ENCODE measurements at regions not wholly inside any gene's neighbourhood (a gene's known extent, or its start where the extent isn't known, plus 50 kb on each side); places are given as distances from the start of the nearest gene placed in this dataset.

DNA sequence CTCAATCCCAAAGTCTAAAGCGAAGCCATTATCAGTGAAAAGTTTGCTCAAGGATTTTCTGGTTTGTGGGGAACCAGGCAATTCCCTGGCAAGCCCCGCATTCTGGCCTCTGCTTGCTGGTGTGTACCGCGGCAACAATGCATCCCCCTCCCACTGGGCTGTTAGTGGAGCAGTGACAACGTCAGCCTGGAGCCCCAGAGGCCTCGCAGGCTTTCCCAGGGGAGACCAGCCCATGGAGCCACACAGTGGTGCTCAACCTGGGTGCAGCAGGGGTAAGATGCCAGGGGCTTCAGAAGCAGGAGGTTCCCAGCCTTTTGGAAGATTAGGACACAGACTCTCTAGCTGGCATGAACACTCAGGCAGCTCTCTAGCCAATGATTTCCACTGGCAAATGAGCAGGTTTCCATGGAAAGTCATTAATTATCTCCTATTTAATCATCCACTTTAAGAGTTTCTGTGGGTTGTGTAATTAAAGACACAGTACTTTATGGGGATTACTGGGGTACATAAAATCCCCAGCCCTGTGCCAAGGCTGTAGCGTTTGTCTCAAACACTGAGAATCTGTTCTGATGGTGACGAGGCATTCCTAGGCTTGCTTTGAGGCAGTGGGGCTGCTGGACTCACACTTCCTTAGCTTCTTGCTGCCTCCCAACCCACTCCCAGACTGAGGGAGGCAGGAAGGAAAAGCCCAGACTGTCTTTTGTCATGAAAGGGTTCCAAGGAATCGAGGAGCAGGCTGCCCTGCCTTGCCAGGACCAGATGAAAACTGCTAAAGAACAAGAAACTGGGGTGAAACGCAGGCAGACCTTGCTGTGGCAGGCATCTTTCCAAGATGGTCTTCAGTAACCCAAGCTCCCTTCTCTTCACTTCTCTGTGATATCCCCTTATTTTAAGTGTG is 411.9 kb upstream of the SHH start:
- DNase-seq (ENCODE audit: low read depth), result no peak

DNA sequence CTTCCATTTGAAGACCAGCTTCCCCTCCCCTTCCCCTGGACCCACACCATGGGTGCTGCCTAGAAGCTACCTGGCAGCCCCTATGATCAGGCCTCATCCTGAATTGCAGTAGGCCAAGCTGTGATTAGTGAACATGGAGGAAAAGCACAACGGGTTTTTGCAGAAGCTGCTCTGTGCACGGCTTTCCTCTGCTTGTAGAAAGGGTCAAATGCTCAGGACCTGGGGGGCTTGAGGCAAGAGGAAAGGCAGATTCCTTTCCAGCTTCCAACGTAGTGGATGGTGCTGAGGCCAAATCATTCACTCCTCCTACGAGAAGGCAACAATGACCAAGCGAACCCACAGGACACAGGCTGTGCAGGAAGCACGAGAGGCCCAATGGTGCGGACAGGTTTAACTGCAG is 410.3 kb upstream of the SHH start:
- DNase-seq (ENCODE audit: low read depth), result no peak

DNA sequence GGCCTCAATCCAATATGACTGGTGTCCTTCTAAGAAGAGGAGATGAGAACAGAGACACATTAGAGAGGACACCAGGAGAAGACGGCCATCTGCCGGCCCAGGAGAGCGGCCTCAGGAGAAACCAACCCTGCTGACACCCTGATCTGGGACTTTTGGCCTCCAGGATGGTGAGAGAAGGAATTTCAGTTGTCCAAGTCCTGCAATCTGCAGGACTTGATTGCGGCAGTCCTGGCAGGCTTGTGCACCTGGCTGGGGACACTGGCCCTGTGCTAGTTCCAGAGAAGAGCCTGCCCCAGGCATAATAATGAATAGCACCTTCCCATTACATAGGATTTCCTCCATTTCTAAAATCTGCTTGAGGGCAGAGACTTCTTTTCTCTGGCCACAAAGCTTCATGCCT is 409.9 kb upstream of the SHH start:
- no peak for DNase-seq (ENCODE audit: low read depth)

DNA sequence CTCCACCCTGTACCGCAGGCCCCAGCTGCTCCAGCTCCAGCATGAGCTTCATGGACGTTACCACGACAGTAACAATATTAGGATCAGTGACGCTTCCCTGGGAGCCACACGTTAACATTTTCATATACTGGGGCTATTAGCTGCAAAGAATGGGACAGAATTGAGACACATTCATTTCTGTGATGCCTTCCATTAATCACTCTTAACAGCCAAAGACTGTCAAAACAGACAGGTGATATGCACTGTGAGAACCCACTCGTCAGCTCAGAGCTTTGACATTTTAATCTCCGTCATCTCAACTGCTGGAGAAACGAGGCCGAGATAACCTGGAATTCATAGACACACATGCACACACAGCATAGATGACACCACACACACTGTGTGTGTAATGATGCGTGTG is 408.4 kb upstream of the SHH start:
- DNase-seq (ENCODE audit: low read depth), result no peak

DNA sequence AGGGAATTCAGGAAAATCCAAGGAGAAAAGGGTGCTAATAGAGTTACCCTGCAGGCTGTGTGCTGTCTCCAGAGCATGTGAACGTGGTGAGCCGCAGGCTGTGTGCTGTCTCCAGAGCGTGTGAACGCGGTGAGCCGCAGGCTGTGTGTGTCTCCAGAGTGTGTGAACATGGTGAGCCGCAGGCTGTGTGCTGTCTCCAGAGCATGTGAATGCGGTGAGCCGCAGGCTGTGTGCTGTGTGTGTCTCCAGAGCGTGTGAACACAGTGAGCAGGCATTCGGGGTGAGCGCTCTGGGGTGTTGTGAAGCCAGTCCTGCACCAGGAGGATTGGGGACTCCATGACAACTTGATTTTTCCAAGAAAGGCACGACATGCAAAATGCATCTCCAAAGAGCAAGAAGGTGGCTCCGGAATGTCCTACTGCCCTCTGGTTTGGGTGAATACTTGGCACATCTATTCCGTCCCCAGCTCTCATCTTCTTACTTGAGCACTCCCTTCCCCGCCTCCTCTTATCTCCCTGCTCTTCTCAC is 407.9 kb upstream of the SHH start:
- no peak for DNase-seq (ENCODE audit: low read depth)

DNA sequence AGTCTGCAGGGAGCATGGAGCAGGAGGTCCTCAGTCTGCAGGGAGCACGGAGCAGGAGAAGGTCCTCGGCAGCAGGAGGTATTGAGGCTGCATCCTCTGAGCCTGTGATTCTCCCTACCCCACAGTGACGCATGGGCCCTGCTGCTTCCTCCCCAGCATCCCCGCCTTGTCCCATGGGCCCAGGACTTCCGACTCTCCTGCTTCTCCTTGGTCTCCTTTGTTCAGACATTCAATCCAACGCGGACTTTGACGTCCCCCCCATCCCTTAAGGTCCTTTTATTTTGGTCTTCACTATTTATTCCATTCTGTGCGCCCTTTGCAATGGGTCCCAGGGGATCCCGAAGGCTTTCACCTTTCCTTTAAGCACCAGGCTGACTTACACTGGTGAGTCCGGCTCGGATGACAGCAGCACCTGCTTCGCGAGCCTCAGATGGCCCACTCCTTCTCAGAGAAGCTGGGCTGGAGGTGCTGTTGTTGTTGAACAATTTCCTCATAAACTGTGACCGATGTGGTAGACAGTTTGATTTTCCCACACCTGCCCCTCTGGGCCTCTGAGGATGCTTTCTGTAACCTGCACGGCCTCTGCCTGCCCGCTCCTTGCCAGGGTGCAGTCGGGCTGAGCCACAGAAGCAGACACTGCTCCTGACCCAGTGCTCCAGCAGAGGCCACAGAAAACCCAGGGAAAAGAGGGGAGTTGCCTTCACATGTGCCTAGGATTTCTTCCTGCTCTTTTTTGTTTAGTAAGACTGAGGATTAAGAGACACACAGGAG is 407.2 kb upstream of the SHH start:
- no peak for DNase-seq (ENCODE audit: low read depth)

DNA sequence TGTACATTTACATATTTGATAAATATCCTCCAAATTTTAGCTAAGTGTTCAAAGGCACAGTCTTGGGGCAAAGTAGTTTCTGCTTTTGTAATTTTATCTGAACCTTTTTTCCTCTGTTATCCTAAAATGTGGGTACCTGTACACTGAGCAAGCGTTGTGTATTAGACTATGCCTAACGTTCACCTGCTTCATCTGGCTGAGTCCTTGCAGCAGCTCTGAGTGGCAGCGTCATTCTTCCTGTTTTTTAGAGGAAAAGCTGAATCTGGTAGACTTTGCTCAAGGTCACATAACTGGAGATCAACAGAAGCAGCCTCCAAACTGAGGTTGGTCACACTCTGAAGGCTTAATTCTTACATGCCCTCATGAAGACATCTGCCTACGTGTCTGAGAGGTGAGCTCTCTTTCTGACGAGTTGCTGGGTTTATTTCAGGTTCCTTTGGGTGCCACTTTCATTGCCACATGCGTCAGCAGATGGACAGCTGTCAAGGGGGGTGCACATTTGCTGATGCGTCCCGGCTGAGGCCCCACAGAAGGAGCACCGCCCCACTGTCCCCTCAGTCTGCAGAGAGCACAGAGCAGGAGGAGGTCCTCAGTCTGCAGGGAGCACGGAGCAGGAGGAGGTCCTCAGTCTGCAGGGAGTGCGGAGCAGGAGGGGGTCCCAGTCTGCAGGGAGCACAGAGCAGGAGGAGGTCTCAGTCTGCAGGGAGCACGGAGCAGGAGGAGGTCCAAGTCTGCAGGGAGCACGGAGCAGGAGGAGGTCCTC is 406.5 kb upstream of the SHH start:
- DNase-seq (ENCODE audit: low read depth), result no peak

DNA sequence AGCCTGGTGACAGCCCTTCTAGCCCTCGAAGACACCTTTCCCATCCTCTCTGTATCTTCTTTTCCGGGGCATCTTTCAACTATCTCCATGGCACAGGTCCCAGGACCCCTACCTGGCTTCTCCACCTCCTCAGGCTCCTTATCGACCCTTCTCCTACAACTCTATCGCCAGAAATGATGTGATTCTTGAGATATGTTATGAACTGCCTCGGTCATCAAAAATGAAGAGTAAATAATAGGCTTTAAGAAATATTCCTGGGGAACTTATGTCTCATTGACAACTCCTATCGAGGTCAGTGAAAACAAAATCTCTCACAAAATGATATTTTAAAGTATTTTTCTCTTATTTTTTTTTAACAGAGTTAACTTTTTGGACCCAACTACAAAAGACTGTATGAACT is 405.5 kb upstream of the SHH start:
- DNase-seq (ENCODE audit: low read depth), result no peak

DNA sequence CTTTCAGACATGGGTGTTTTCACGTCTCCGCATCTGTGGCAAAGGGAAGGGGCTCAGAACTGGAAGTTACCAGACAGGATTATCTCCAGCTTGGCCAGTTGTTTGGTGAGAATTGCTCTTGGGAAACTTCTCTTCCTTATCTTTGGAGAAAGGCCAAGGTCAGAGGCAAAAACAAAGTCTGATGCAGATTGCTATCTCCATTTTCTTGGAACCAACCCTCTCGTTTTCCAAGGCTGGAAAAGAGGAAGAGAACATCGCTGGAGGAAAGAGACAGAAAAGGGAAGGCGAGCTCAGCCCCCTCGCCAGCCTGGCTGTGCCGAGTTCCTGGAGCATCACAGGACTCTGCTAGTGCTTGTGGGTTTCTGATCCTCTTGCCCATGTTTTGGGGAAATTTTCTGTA is 396.8 kb upstream of the SHH start:
- DNase-seq (ENCODE audit: low read depth), result no peak

DNA sequence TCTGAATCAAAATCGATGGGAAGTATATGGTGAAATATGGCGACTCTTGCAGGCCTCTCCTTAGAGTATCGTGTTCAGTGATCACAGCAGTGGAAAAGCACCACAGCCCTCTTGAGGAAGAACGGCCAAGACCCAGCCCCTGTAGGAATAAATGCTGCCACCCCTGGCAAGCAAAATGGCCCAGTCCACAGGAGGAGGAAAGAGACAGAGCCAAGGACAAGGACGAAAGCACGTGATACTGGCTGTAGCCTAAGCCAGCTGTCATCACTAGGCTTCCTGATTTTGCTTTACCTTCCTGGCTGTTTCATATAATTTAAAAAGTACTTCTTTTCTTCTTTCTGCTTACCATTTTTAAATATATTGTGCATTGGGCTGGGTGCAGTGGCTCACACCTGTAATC is 395.0 kb upstream of the SHH start:
- DNase-seq (ENCODE audit: low read depth), result no peak

DNA sequence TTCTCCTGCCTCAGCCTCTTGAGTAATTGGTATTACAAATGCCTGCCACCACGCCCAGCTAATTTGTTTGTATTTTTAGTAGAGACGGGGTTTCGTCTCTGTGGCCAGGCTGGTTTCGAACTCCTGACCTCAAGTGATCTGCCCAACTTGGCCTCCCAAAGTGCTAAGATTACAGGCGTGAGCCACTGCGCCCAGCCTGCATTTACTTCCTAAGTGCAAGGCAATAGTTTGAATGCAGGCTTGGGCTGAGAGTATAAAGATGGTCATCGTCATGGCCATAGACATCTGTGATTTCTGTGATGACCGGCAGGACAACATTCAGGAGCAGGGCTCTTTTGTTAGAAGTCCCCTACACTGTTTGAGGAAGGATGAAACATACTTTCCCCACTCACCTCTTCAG is 393.9 kb upstream of the SHH start:
- no peak for DNase-seq (ENCODE audit: low read depth)

DNA sequence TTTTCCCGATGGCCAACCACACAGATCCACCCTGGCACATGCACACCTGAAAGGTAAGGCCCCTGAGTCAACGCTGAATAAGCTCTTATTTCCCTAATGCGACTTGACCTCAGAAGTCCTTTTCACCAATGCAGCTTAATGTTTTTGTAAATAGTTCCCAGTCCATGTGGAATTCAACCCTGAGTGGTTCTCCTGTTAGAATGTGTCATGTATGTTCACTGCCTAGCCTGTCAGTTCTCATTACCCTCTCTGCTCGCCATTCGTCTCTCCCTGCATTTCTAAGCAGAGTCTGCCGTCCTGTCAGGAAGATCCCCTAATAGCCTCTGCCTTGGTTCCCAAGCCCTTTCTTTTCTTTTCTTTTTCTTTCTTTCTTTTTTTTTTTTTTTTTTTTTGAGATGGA is 392.6 kb upstream of the SHH start:
- no peak for DNase-seq (ENCODE audit: low read depth)

DNA sequence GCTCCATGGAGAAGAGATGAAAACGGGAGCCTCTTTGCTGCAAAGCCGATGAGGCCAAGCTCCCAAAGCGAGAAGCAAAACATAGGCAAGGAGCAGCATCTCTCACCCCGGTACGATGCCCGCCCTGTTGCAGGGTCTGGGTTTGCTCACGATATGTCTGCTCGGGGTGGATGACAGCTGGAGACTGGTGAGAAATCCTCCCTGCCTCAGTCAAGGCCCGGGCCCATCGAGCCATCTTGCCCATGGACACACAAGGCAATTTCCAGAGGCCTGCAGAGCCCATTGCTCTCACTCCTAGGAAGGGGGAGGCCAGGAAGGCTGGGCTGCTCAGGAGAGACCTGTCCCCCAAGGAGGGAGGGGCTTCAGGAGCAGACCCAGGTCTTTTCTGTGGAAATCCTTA is 391.7 kb upstream of the SHH start:
- DNase-seq (ENCODE audit: low read depth), result no peak

DNA sequence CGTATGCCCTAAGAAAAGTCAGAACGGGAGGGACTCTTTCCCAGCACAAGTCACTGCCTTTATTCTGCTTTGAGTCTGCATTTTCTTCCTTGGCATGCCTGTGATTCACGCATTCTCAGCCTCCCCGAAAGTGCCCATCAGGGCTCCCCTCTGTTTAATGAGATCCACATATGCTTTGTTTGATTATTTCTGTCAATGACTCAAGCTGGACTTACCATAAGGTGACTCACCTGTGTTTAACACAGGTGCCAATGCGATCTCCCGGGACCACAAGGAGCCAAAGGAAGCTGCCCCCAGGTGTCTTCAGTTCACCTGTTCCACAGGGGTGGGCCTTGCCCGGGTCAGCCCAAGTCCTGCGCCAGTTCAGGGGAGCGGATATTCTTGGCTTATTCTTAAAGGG is 386.0 kb upstream of the SHH start:
- no peak for DNase-seq (ENCODE audit: low read depth)

DNA sequence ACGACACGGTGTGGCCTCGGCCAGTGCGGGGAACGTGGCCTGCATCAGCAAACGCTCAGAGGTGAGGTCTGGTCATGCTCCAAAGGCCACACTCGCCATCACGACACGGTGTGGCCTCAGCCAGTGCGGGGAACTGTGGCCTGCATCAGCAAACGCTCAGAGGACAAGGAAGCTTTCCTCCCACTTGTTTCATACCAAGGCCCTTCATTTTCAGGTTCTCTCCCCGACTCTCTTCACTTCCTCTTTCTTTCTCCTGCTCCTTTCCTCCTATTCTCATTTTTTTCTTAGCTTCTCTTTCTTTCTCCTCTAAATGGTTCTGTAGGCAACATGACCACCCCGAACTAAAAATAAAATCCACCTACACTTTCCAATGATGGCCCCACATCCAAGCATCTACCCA is 384.4 kb upstream of the SHH start:
- no peak for DNase-seq (ENCODE audit: low read depth)

DNA sequence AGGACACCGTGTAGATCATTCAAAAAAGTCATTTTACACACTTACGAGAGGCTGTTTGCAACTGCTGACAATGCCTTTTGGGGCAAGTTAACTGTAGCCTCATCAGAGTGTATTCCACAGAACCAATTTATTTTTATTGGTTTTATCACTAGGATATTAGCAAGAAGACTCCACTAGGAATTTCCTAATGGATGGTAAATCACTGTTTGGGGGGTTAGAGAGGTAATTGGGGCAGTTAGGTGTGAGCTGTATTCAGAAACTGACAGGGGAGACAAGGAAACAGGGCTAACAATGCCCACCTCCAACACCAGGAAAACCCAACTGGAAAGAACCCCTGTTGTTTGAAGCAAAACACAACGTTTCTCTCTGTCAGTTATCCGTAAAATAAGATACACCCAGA is 383.0 kb upstream of the SHH start:
- no peak for DNase-seq (ENCODE audit: low read depth)

DNA sequence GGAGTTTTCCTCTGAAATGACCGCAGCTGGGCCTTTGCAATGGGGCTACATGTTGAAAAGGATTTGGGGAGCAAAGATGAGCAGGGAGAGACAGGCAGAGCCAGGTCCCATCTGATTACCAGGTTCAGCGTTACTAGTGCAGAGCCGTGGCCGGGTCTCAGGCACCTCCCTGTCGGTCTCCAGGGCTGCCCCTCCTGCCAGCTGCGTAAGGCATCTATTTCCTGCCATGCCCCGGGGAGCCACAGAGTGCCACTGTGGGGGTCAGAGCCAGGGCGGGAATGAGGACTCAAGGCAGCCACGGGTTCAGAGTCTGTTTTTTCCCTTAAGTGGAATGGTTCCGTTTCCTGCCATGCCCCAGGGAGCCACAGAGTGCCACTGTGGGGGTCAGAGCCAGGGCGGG is 382.6 kb upstream of the SHH start:
- no peak for DNase-seq (ENCODE audit: low read depth)

DNA sequence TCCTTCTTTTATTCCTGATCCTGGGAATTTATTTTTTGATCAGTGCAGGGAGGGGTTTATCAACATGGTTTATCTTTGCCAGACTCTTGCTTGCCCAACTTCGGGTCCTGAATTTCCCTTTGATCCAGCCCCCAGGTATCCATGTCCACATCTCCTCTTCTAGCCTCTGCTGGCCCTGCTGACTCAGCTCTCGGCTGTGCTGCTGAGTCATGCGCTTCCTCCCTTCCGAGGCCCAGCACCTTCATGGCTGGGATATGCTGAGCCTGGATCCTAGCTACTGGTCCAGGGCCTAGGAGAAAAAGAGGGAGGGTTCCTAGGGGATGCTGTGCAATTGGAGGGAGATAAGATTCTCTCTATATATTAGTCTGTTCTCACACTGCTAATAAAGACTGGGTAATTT is 380.7 kb upstream of the SHH start:
- DNase-seq (ENCODE audit: low read depth), result no peak

DNA sequence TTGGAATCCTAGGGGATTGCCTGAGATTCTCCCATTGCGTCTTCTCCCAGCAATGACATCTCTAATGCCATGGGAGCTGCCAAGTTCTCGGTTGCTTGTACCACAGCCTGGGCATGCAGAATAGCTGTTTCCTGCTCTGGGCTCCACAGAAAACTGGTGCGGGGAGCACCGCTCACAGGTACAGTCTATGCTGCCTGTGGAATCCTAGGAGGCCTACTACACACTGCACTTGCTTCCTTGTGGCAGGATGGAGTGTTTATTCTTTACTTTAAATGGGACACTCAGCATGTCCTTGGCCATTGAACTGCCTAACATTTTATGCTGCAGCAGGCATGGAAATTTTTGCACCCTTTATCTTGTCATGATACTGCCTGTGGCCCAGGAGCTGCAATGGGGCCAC is 378.8 kb upstream of the SHH start:
- DNase-seq (ENCODE audit: low read depth), result no peak

DNA sequence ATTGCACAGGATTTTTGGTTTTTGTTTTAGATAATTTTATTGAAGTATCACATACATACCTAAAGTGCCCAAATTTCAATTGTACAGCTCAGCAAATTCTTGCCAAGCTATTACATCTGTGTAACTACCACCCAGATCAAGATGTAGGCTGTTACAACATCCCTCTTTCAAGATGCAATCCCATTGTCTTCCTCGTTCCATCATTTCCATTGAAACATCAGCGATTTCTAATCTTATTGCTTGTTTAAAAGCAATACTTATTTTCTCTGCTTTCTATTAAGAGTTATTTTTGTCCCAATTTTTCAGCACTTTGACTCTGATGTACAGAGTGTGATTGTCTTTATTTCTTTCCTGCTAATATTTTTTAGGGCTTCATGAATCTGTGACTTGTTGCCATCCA is 372.8 kb upstream of the SHH start:
- no peak for DNase-seq (ENCODE audit: low read depth)

DNA sequence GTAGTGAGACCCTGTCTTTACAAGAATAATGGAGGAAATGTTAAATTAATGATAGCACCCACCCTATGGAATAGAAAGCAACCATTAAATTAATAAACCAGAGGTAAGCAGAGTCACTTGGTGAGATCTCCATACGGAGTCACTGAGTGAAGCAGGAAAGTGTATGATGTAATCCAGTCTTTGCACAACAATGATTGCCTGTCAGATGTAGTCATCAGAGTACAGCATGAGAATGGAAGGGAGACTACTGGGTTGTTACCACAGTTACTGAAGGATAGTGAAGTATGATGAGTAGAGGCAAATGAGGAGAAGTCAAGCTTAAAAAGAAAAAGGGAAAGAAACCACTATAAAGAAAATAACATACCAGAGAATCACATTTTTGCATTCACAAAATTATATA is 371.9 kb upstream of the SHH start:
- no peak for DNase-seq (ENCODE audit: low read depth)

DNA sequence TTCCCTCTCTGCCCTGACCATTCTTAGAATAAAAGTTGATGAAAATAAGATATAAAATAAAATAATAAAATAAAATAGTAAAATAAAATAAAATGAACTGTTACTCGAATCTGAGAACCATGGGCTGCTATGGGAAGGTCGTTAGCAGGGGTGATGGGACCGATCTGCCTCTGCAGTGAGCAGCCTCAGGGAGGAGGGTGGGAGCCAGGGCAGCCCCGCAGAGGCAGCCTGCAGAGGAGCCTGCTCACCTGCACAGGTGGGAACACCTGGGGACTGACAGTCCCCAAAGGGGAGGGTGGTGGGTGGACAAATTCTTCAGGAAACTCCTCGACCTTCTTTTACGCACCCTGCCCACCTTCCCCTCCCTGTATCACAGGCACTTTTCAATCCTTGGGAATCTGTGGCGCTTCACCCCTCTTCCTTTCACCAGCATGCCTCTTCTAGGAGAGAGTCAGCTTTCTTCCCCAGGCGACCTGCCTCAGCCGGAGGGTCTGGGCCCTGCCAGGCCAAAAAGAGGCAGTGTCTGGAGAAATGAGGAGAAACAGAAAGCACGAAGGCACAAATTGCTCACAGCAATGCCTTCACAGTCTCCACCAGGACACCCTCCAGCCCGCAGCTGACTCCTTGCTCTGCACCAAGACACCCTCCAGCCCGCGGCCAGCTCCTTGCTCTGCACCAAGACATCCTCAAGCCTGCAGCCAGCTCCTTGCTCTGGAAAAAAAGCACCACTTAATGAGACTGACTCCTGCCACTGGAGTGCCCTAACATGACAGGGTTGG is 368.4 kb upstream of the SHH start:
- DNase-seq (ENCODE audit: low read depth), result no peak
